ENCODE measurements at regions not wholly inside any gene's neighbourhood (a gene's known extent, or its start where the extent isn't known, plus 50 kb on each side); places are given as distances from the start of the nearest gene placed in this dataset.
A peak's percentile ranks its signal among the peaks of the same experiment; 100 is the strongest.

DNA sequence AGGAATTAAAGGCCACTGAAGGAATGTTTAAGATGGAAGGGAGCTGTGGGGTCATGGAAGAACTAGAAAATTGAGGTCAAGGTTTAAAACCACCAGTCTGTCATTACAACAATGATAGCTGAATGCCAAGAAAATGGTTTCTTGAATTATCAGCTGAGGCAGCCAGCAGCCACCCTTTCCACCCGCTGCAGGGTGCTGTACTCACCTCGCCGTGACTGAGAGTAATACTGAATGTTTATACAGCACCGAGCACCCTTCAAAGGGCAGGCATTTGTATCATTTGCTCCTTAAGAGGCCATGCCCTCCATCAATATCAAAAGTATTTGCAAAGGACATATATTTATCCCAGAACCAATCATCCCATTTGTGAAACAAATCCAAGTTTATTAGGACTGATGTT lies 402.8 kb downstream of the VPS13C start:
- H3K4me1 ChIP-seq, result peaks cover 0 to 25% (median 3%) of the 10 kb centered on the region in 4 donors
- H3K27ac ChIP-seq, result peak overlapping the region in 1 of 2 donors; percentile 64
- DNase-seq, result no peak
- H3K27me3 ChIP-seq, result no peaks in the 10 kb centered on the region
- intact Hi-C loops (cut with DNase I; ENCODE audit: low total_unique reads), result no loop called here
- TF ChIP-seq, protein P1, sequence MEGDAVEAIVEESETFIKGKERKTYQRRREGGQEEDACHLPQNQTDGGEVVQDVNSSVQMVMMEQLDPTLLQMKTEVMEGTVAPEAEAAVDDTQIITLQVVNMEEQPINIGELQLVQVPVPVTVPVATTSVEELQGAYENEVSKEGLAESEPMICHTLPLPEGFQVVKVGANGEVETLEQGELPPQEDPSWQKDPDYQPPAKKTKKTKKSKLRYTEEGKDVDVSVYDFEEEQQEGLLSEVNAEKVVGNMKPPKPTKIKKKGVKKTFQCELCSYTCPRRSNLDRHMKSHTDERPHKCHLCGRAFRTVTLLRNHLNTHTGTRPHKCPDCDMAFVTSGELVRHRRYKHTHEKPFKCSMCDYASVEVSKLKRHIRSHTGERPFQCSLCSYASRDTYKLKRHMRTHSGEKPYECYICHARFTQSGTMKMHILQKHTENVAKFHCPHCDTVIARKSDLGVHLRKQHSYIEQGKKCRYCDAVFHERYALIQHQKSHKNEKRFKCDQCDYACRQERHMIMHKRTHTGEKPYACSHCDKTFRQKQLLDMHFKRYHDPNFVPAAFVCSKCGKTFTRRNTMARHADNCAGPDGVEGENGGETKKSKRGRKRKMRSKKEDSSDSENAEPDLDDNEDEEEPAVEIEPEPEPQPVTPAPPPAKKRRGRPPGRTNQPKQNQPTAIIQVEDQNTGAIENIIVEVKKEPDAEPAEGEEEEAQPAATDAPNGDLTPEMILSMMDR (IDR thresholded peaks at IDR 0.05), result no peak
- no peak overlapping the region for H3K4me3 ChIP-seq
- H3K9me3 ChIP-seq, result no peaks in the 10 kb centered on the region
- H3K36me3 ChIP-seq, result no peaks in the 10 kb centered on the region

DNA sequence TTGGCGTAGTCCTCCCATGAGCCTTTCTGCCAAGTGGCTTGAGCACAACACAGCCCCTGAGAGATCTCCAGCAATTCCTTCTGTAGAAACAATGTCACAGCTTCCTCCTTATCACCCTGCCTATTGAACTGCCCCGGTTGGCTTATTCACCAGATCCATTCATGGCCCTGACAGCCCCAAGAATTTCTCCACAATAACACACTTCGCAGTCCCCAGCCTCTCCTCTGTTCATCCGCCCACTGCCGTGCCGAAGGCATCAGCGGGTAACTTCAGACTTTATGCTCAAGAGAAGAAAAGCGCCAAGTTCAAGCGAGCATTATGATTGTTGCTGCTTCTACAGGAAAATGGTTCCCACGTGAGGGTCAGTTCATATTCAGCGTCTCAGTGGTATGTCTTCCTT lies 403.9 kb downstream of the VPS13C start:
- TF ChIP-seq, protein P1 (IDR thresholded peaks at IDR 0.05), result no peak
- Histone ChIP-seq H3K4me1 (peaks cover 0 to 24% (median 3%) of the 10 kb centered on the region in 4 donors), H3K27me3 (no peaks in the 10 kb centered on the region)

DNA sequence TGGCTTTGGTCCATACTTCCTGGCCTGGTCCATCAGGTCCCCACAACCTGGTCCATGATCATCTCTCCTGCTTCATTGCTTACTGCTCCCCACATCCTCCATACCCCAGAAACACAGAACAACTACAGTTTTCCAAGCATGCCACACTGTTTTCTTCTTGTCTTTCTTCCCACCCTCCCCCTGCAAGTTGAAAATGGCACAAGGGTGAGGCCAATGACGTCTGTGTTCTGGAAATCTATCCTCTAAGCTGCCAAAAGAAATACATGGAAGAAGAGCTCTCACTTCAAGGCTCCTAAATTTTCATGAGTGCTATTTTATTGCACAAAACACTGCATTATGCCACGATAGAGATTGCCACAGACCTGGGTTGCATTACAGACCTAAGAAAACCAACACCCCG lies 404.4 kb downstream of the VPS13C start:
- TF ChIP-seq, protein P1 (IDR thresholded peaks at IDR 0.05), result no peak
- H3K27ac ChIP-seq, result peak overlapping the region; percentile 79 to 80
- intact Hi-C loops (cut with DNase I; ENCODE audit: low total_unique reads), result no loop called here

More for the DNA sequence above, 403.9 kb downstream of the VPS13C start:
- no peaks in the 10 kb centered on the region for H3K36me3 ChIP-seq
- intact Hi-C loops (cut with DNase I; ENCODE audit: low total_unique reads), result no loop called here
- H3K4me3 ChIP-seq, result no peak overlapping the region
- H3K9me3 ChIP-seq, result no peaks in the 10 kb centered on the region
- no peak for DNase-seq
- peak overlapping the region; percentile 64 to 68 for H3K27ac ChIP-seq

DNA sequence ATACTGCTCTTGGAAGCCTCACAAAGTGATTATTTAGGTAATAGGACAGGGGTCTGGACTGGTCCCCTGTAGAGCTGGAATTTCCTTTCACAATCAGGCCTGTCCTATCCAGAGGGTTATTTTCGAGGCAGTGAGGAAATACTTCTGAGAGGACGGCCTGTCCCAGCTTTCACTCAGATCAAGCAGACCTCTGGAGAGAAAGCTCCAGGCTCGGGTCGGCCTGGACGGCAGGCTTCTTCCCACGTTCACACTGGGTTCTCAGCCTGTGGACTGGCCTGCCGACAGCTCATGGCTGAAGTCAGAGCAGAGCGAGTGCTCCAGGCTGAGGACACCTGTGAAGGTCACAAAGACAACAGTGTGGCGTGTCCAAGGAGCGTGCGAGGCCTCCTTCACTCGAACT lies 405.3 kb downstream of the VPS13C start:
- H3K27me3 ChIP-seq, result no peaks in the 10 kb centered on the region
- peaks cover 0 to 13% (median 3%) of the 10 kb centered on the region in 4 donors for H3K4me1 ChIP-seq
- no peaks in the 10 kb centered on the region for H3K9me3 ChIP-seq
- TF ChIP-seq, protein P1 (IDR thresholded peaks at IDR 0.05), result no peak
- no peaks in the 10 kb centered on the region for H3K36me3 ChIP-seq
- H3K27ac ChIP-seq, result peak overlapping the region; percentile 79 to 80
- H3K4me3 ChIP-seq, result no peak overlapping the region
- intact Hi-C loops (cut with DNase I; ENCODE audit: low total_unique reads), result no loop called here
- peak; percentile 69 to 84 for DNase-seq

More for the DNA sequence above, 404.4 kb downstream of the VPS13C start:
- Histone ChIP-seq H3K4me1 (peaks cover 0 to 22% (median 3%) of the 10 kb centered on the region in 4 donors), H3K9me3 (no peaks in the 10 kb centered on the region), H3K4me3 (no peak overlapping the region), H3K36me3 (no peaks in the 10 kb centered on the region), H3K27me3 (no peaks in the 10 kb centered on the region)
- peak in 1 of 2 donors; percentile 44 for DNase-seq

DNA sequence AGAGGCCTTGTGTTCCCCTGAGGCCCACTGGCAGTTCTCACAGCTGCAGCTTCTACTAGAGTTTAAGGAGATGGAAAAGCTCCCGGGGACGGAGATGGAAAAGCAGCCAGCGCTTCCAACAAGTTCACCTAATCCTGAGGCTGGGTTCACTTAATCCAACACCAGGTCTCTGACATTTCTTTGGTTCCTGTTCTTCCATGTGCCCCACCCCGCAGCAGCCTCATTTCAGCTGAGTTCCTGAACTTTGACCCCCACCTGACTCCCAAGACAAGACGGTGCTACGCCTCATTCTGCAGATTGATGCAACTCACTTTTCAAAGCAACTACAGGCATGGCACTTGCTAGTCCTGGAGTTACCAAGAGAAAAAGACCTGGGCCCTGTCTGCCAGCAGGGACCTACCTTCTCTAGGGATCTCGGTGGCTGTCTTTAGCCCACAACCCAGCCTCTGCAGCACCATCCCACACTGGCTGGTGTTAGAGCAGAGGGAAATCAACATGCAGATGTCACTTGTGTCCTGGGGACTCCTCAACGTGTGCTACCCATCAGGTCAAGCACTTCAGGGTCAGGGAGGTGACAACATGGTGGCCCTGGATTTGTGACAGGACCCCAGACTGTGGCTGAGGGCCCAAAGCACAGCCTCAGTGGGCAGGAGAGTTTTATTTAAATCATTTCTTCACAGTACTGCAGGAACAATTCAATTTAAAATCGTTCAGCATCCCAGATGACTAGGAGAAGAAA lies 406.1 kb downstream of the VPS13C start:
- H3K9me3 ChIP-seq, result no peaks in the 10 kb centered on the region
- intact Hi-C loops (cut with DNase I; ENCODE audit: low total_unique reads), result no loop called here
- no peaks in the 10 kb centered on the region for H3K36me3 ChIP-seq
- TF ChIP-seq, protein P1 (IDR thresholded peaks at IDR 0.05), result no peak
- no peak for DNase-seq
- no peaks in the 10 kb centered on the region for H3K27me3 ChIP-seq
- no peak overlapping the region for H3K4me3 ChIP-seq
- H3K4me1 ChIP-seq, result peaks cover 0 to 13% (median 3%) of the 10 kb centered on the region in 4 donors
- peak overlapping the region; percentile 79 to 80 for H3K27ac ChIP-seq

All from tibial artery (tissue), 4 donors.